ENCODE measurements at regions not wholly inside any gene's neighbourhood (a gene's known extent, or its start where the extent isn't known, plus 50 kb on each side); places are given as distances from the start of the nearest gene placed in this dataset.

DNA sequence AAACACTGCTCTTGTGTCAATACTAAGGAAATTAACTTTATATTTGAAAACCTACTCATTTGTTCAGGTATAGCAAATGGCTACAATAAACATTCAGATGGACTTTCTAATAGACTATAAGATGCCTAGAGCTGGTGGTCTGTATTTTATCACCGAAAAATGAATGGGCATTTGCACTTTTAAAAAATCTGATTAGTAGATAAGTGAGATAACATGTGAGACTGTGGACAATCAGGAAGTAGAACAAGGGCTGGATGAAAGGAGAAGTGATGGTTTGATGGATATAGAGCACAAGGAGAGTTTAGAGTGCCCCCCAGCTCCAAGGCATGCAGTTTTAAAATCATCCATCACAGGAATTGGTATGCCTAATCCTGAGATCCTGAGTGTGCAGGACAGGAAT, 308.4 kb upstream of the RARB start:
- DNase-seq: no peak

- no peak for DNase-seq
Measured at GRCh38 chr3:25120665-25121064, 307.4 kb upstream of the RARB start.

DNA sequence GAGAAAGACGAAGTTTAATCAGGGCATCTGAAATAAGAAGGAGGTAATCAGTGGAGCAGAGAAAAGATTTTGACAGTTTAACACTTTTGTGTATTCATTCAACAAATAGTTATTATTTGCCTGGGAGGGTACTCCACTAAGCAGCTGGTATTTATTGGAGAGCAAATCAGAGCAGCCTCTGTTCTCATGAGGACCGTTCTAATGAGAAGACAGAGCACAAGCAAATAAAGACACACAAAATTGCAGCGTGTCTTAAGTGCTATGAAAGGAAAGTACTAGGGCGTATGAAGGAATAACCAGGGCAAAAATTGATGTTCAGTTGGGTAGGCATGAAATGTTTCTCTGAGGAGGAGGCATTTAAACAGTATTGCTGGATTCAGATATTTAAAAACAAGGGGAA, 302.9 kb upstream of the RARB start:
- no peak for DNase-seq

GRCh38 chr3:25128735-25129134, 299.3 kb upstream of the RARB start:
- DNase-seq: no peak

DNA sequence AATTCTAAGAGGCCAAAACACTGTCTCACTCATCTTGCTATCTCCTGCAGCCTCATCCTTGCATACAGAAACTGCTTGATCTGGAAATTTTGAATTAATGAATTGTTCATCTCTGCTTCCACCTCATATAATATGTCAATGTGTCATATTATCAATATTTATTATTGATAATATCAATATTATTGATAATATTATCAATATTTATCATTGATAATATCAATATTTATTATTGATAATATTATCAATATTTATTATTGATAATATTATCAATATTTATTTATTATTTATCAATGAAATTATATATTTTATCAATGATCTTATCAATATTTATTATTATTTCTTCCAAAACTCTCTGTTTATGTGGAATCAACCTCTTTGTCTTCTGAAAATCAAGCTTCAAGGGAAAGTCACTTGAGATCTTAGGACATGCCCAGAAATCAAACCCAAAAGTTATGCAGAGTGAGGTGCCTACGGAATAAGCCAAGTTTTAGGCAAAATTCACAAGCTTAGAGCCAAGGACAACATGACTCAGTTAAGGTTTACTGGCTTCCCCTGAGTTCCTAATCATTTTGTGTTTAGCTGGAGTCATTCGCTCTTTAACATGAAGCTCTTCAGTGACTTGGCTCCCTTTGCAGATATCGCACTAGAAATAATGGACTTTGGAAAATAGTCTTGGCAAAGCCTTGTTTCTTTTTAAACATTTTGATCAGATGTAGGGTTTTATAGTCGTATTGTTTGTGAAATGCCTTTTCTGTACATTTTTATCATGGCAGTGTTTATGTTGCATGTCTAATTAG, 297.1 kb upstream of the RARB start:
- DNase-seq: no peak

- DNase-seq: no peak
Measured at GRCh38 chr3:25133588-25133987, 294.5 kb upstream of the RARB start.

GRCh38 chr3:25137606-25138005, 290.5 kb upstream of the RARB start:
- DNase-seq: no peak

DNA sequence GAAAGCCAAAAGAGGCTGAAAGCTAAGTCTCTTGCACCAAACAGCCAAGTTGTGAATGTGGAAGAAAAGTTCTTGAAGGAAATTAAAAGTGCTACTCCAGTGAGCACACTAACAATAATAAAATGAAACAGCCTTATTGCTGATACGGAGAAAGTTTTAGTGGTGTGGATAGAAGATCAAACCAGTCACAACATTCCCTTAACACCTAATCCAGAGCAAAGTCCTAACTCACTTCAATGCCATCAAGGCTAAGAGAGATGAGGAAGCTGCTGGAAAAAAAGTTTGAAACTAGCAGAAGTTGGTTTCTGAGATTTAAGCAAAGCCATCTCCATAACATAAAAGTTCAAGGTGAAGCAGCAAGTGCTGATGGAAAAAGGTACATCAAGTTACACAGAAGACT, 288.8 kb upstream of the RARB start:
- DNase-seq: no peak

- no peak for DNase-seq
Measured at GRCh38 chr3:25142609-25143355, 285.3 kb upstream of the RARB start.

GRCh38 chr3:25143356-25144025, 284.6 kb upstream of the RARB start:
- no peak for DNase-seq

- DNase-seq: no peak
Measured at GRCh38 chr3:25144430-25144829, 283.6 kb upstream of the RARB start.

DNA sequence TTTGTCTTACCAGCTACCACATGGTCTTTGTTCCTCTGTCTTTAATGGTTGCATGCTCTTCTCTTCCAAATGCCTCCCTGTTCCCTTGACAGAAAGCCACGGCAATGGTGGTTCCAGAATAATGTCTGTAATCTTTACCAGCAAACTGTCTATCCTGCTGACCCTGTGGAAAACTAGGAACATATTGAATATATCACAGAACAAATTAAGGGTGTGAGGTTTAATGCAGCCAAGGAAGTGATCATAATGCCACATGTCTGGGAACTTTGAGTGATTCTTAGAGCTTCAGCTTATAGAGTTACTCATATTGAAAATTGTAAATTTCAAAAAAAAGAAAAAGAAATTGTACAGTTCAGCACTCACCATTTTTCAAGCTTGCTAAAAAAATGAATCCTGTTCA, 282.9 kb upstream of the RARB start:
- DNase-seq: no peak

DNA sequence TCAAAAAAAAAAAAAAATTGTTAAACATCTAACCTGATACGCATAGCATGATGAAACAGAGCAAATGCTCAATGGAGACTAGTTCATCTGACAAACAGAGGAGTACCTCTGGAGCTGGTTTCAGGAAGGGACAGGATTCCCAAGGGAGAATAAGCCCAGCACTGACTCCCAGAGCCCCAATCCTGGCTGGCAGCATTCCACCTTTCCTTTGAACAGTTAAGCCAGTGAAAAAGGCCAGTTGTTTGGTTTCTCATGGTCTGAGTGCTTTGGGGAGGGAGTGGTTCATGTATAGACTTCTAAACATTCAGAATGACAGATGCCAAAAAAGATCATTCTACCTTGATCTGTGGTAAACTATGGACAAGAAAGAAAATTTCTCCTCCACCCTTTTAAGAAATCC, 277.9 kb upstream of the RARB start:
- no peak for DNase-seq

GRCh38 chr3:25151281-25151902, 276.7 kb upstream of the RARB start:
- no peak for DNase-seq

DNA sequence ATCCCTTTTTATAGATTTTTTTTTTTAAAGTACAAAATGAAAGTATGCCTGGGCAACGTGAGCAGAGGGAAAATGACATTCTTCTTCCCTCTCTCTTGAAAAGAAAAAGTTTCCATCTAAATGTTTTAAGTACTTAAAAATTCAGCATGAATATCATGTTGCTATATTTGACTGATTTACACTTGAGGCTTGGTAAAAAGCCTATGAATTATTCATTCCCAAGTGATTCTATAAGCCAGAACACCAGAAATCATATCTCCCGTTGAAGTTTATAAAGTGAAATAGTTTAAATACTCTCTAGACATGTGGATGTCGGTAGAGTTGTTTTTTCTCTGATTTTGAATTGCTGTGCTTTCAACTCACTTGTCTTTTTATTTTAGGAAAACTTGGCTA, 276.2 kb upstream of the RARB start:
- DNase-seq: no peak

DNA sequence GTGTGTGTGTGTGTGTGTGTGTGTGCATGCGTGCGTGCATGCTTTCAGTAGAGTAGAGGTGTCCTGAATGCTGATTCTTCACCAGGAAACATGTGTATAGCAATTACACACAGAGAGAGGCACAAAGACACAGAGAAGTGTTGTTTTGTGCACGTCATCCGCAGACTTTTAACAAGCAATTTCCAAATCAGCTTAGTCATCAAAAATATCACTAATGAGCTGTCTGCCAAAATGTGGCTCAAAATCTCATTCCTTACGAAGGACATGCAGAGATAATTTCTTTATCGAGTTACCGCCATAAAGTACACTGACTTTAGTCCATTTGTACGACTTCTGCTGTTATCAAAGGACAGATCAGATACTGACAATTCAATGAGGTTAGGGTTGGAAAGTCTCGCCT, 274.9 kb upstream of the RARB start:
- DNase-seq: no peak

DNA sequence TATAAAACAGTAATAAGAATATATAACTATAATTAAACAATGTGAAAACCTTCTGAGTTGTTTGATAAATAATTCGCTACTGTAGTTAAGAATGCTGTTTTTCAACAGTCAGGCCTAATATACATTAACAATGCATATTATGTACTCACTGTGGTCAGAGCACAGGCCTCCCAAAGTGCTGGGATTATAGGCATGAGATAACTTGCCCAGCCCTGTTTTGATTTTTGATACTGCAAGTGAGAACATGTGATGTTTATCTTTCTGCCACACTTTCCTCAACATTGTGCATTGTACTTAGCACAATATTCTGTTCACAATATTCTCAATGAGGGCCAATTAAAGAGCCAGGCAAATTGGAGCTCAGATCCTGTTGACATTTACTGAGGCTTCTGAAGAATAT, 274.5 kb upstream of the RARB start:
- no peak for DNase-seq

- DNase-seq: no peak
Measured at GRCh38 chr3:25155652-25156471, 272.2 kb upstream of the RARB start.

DNA sequence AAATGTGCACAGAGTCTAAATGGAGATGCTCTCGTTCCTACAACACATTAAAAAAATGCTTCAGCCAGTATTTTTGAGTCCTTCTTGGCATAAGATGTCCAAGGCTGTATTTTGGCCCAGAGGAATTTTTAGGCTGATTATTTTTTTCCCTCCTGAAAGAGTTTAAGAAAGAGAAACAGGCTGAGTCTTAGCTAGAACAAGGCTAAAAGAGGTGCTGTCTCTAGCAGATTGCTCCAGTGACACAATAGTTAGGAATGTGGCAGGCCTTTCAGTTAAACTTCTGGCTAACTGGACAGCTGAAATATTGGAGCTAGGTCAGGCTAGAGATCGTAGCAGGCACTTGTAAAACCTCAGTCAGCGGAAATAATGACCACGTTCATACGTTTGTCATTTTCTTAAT, 271.4 kb upstream of the RARB start:
- DNase-seq: no peak

DNA sequence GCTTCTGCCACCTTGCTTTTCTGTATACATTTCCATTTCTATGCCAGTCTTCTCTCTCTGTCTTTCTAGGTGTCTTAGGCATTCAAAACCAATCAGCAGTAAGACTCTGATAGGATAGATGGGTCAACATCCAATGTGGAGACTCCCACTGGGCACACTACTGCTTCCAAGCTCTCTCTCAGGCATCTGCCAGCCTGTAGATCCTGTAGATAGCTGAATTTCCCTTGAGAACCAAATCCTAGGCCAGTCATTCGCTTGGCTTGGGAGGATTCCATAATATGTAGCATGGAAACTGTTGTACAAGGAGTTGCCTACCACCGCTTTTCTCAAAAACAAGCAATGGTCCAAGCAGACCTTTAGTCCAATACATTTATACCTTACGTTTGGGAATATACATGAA, 262.8 kb upstream of the RARB start:
- DNase-seq: no peak

DNA sequence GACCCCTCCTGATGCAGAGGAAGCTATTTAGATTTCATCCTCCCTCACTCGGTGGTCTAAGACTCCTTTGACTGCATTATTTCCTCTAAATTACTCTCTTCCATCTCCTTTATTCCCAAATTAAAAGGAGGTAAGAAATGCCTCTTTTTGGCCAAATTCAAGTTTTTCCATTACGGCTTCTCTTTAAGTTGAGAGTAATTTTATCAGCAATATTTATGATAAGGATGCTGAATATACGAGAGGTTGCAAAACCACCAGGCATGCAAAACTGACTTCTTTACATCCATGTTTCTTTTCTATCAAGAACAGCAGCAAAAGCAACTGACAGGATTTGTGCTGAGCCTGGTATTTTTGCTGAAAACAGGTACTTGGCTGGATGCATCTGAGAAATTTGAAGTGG, 262.0 kb upstream of the RARB start:
- DNase-seq: no peak

DNA sequence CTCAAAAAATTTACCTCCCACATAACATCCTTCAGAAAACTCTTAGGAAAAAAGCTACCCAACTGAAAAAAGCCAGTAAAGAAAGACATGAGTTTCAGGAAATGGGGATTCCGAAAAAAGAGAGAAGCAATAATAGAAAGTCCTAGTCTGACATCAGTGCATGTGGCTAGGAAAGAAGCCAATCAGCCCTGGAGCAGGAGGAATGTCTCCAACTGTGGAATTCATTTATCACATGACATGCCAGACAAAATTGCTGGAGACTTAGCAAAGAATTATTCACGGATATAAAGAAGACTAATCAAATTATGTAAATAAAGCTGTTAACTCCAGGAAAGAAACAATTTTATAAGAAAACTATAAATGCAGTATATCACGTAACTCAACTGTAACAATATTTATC, 258.9 kb upstream of the RARB start:
- DNase-seq: no peak

DNA sequence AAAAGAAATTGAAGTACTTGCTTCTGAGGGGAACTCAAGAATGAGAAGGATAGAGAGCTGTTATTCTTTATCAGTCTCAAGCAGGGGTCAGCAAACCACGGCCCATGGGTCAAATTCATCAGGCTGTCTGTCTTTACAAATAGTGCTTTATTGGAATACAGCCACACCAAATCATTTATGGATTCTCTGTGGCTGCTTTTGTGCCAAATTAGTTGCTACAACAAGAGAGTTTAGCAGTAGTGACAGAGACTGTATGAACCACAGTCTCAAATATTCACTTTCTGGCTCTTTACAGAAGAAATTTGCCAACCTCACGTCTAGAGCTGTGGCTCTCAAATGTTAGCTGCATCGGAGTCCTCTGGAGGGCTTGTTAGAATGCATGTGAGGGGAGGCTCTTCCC, 258.0 kb upstream of the RARB start:
- no peak for DNase-seq
